Neural progenitor cell (in vitro differentiated cells): ENCODE measurements at regions not wholly inside any gene's neighbourhood (a gene's known extent, or its start where the extent isn't known, plus 50 kb on each side); places are given as distances from the start of the nearest gene placed in this dataset.

Experiments
- DNase-seq: peaks from one replicate; pipeline ENCODE4 v3.0.0-alpha.2; 2016; ENCODE audit warnings: low spot score
- H2AFZ ChIP-seq: fragments of 200-600 bp; sonication (generic); replicated peaks from 2 replicates; pipeline ENCODE4 v1.6.1; 2016; ENCODE audit warnings: antibody characterized with exemption
- H3F3A ChIP-seq: fragments of 200-600 bp; sonication (generic); 2 replicates; pipeline ENCODE4 v1.6.1; 2016; ENCODE audit warnings: antibody characterized with exemption, low read depth
- H3K27ac ChIP-seq: fragments of 200-600 bp; sonication (generic); 2 replicates; pipeline ENCODE4 v1.5.1; 2016; ENCODE audit warnings: mild to moderate bottlenecking
- H3K27me3 ChIP-seq: fragments of 200-600 bp; sonication (generic); 2 replicates; pipeline ENCODE4 v1.6.1; 2016; ENCODE audit warnings: mild to moderate bottlenecking, moderate library complexity
- H3K36me3 ChIP-seq: fragments of 200-600 bp; sonication (generic); 2 replicates; pipeline ENCODE4 v1.5.1; 2016
- H3K4me1 ChIP-seq: fragments of 200-600 bp; sonication (generic); 2 replicates; pipeline ENCODE4 v1.6.1; 2016; ENCODE audit warnings: mixed run types
- H3K4me2 ChIP-seq: fragments of 200-600 bp; sonication (generic); 2 replicates; pipeline ENCODE4 v1.6.1; 2016
- H3K4me3 ChIP-seq: fragments of 200-600 bp; sonication (generic); 2 replicates; pipeline ENCODE4 v1.5.1; 2016
- H3K79me2 ChIP-seq: fragments of 200-600 bp; sonication (generic); 2 replicates; pipeline ENCODE4 v1.6.1; 2016; ENCODE audit warnings: low read depth
- H3K9ac ChIP-seq: fragments of 200-600 bp; sonication (generic); 2 replicates; pipeline ENCODE4 v1.6.1; 2016
- H3K9me3 ChIP-seq: fragments of 200-600 bp; sonication (generic); 2 replicates; pipeline ENCODE4 v1.5.1; 2016; ENCODE audit warnings: low read depth
- H4K20me1 ChIP-seq: fragments of 200-600 bp; sonication (generic); 2 replicates; pipeline ENCODE4 v1.6.1; 2016; ENCODE audit warnings: low read depth
- H3K27ac Mint-ChIP-seq: 3 replicates; pipeline ENCODE4 v1.8.0; 2021; ENCODE audit warnings: mixed read lengths
- H3K27me3 Mint-ChIP-seq: 2 replicates; pipeline ENCODE4 v1.8.0; 2022; ENCODE audit warnings: low read depth, mild to moderate bottlenecking, inconsistent platforms, moderate library complexity, mixed read lengths; ENCODE audit not compliant: insufficient read depth
- H3K36me3 Mint-ChIP-seq: 3 replicates; pipeline ENCODE4 v1.8.0; 2021; ENCODE audit warnings: mixed read lengths
- H3K4me1 Mint-ChIP-seq: 3 replicates; pipeline ENCODE4 v1.8.0; 2021; ENCODE audit warnings: mixed read lengths
- H3K4me3 Mint-ChIP-seq: 3 replicates; pipeline ENCODE4 v1.8.0; 2021; ENCODE audit warnings: mild to moderate bottlenecking, moderate library complexity, mixed read lengths
- H3K9me3 Mint-ChIP-seq: 3 replicates; pipeline ENCODE4 v1.8.0; 2020; ENCODE audit warnings: mixed read lengths
- CTCF ChIP-seq: fragments of 200-600 bp; sonication (generic); IDR thresholded peaks from 2 replicates; pipeline ENCODE4 v1.5.1; 2017; ENCODE audit warnings: antibody characterized with exemption, mild to moderate bottlenecking
- EZH2 ChIP-seq: fragments of 200-600 bp; sonication (generic); IDR thresholded peaks from 2 replicates; pipeline ENCODE4 v1.6.1; 2017; ENCODE audit warnings: antibody characterized with exemption, mild to moderate bottlenecking, moderate library complexity
- EZH2phosphoT487 ChIP-seq: fragments of 200-600 bp; sonication (generic); IDR thresholded peaks from 2 replicates; pipeline ENCODE4 v1.6.1; 2017; ENCODE audit warnings: antibody characterized with exemption

- H3K27ac Mint-ChIP-seq, result no peak overlapping the region
Measured at GRCh38 chr10:31148951-31149350, 117.3 kb upstream of the ZNF438 start.

GRCh38 chr10:31149835-31150512, 118.3 kb upstream of the ZNF438 start:
- H3K4me3 ChIP-seq, result no peak overlapping the region
- no peaks in the 10 kb centered on the region for H3K27me3 ChIP-seq
- no peaks in the 10 kb centered on the region for H3K36me3 ChIP-seq
- no peak overlapping the region for H3K4me2 ChIP-seq
- peaks cover 1% of the 10 kb centered on the region for H3K36me3 Mint-ChIP-seq
- no peak overlapping the region for H3K27ac Mint-ChIP-seq
- peaks cover 3% of the 10 kb centered on the region for H3K27me3 Mint-ChIP-seq
- no peak overlapping the region for H3K9ac ChIP-seq
- H3K4me3 Mint-ChIP-seq, result no peak overlapping the region
- H3K4me1 Mint-ChIP-seq, result peaks cover 23% of the 10 kb centered on the region
- H3K9me3 Mint-ChIP-seq, result no peaks in the 10 kb centered on the region
- H3K79me2 ChIP-seq, result no peaks in the 10 kb centered on the region
- no peak overlapping the region for H3K27ac ChIP-seq
- no peak for DNase-seq
- H4K20me1 ChIP-seq, result no peaks in the 10 kb centered on the region
- H3K9me3 ChIP-seq, result no peaks in the 10 kb centered on the region
- no peaks in the 10 kb centered on the region for H3K4me1 ChIP-seq
- no peaks in the 10 kb centered on the region for H3F3A ChIP-seq
- TF ChIP-seq CTCF, result no peak
- TF ChIP-seq EZH2phosphoT487, result no peak
- no peak overlapping the region for H2AFZ ChIP-seq

More at GRCh38 chr10:31148951-31149350, 117.3 kb upstream of the ZNF438 start:
- Mint-ChIP-seq H3K9me3 (no peaks in the 10 kb centered on the region), H3K4me3 (no peak overlapping the region), H3K27me3 (peaks cover 7% of the 10 kb centered on the region), H3K36me3 (peaks cover under 1% of the 10 kb centered on the region), H3K4me1 (peaks cover 24% of the 10 kb centered on the region)
- H3K36me3 ChIP-seq, result no peaks in the 10 kb centered on the region
- H3F3A ChIP-seq, result no peaks in the 10 kb centered on the region
- H3K9me3 ChIP-seq, result no peaks in the 10 kb centered on the region
- DNase-seq, result no peak
- no peak overlapping the region for H3K9ac ChIP-seq
- no peak for TF ChIP-seq EZH2phosphoT487
- TF ChIP-seq EZH2, result no peak
- no peak for TF ChIP-seq CTCF
- H3K4me1 ChIP-seq, result peaks cover 2% of the 10 kb centered on the region
- H3K79me2 ChIP-seq, result no peaks in the 10 kb centered on the region
- no peak overlapping the region for H3K27ac ChIP-seq
- no peaks in the 10 kb centered on the region for H3K27me3 ChIP-seq
- H3K4me2 ChIP-seq, result no peak overlapping the region
- H3K4me3 ChIP-seq, result no peak overlapping the region
- no peak overlapping the region for H2AFZ ChIP-seq
- no peaks in the 10 kb centered on the region for H4K20me1 ChIP-seq

GRCh38 chr10:31151301-31151700, 119.6 kb upstream of the ZNF438 start:
- no peaks in the 10 kb centered on the region for H3K36me3 ChIP-seq
- H3K9me3 ChIP-seq, result no peaks in the 10 kb centered on the region
- peaks cover 3% of the 10 kb centered on the region for H3K27me3 Mint-ChIP-seq
- TF ChIP-seq EZH2phosphoT487, result no peak
- TF ChIP-seq CTCF, result no peak
- no peak for TF ChIP-seq EZH2
- no peak overlapping the region for H3K4me3 Mint-ChIP-seq
- no peak overlapping the region for H3K4me3 ChIP-seq
- no peak overlapping the region for H3K4me2 ChIP-seq
- H4K20me1 ChIP-seq, result no peaks in the 10 kb centered on the region
- no peaks in the 10 kb centered on the region for H3F3A ChIP-seq
- H3K9ac ChIP-seq, result no peak overlapping the region
- no peak overlapping the region for H3K27ac ChIP-seq
- H3K27ac Mint-ChIP-seq, result no peak overlapping the region
- no peaks in the 10 kb centered on the region for H3K27me3 ChIP-seq
- H3K9me3 Mint-ChIP-seq, result no peaks in the 10 kb centered on the region
- no peak for DNase-seq
- no peaks in the 10 kb centered on the region for H3K4me1 ChIP-seq
- H3K79me2 ChIP-seq, result no peaks in the 10 kb centered on the region
- no peak overlapping the region for H2AFZ ChIP-seq
- H3K36me3 Mint-ChIP-seq, result peaks cover 1% of the 10 kb centered on the region
- peaks cover 21% of the 10 kb centered on the region for H3K4me1 Mint-ChIP-seq
